T47D (cell line): ENCODE measurements at regions not wholly inside any gene's neighbourhood (a gene's known extent, or its start where the extent isn't known, plus 50 kb on each side); places are given as distances from the start of the nearest gene placed in this dataset.
"Not testable (repeated sequence)": the region's sequence is repeated elsewhere in the genome, so short reads cannot be mapped to it uniquely, and the experiment has no call there.

ENCODE experiments used
- DNase-seq, 2 experiments: peaks; one replicate each; pipeline versions ENCODE4 v3.0.0 to v3.0.0-alpha.2; 2011 to 2012; ENCODE audit warnings: low read depth in 1 of 2, low spot score in 1 of 2
- JUND ChIP-seq: IDR thresholded peaks from 2 replicates; pipeline ENCODE4 v1.6.1; 2012; ENCODE audit warnings: low read depth
- in situ Hi-C: cut with HindIII; loops from 2 replicates; pipeline ENCODE4 v1.10.0; 2016; ENCODE audit warnings: low sequenced_read_pairs, low pct_unique_long_range_greater_than_20kb

GRCh38 chr10:131363416-131363815 is 51.9 kb upstream of the TCERG1L start:
- DNase-seq, result no peak
- in situ Hi-C loops, result no loop called here
- TF ChIP-seq JUND, result no peak

GRCh38 chr10:131371571-131371970 is 60.0 kb upstream of the TCERG1L start:
- no peak for DNase-seq
- in situ Hi-C loops, result no loop called here
- TF ChIP-seq JUND, result no peak

- in situ Hi-C loops, result no loop called here
- no peak for TF ChIP-seq JUND
- DNase-seq, result no peak
These were observed 70.1 kb upstream of the TCERG1L start for GRCh38 chr10:131381576-131381975.

GRCh38 chr10:131385161-131385872 is 73.8 kb upstream of the TCERG1L start:
- DNase-seq, in situ Hi-C loops: not testable (repeated sequence)

- no peak for DNase-seq
- no peak for TF ChIP-seq JUND
- in situ Hi-C loops, result no loop called here
These were observed 75.6 kb upstream of the TCERG1L start for GRCh38 chr10:131387018-131387529.

GRCh38 chr10:131391936-131392335 is 80.4 kb upstream of the TCERG1L start:
- in situ Hi-C loops, result no loop called here
- no peak for DNase-seq
- no peak for TF ChIP-seq JUND

- no peak for DNase-seq
- TF ChIP-seq JUND, result no peak
- in situ Hi-C loops, result no loop called here
These were observed 84.9 kb upstream of the TCERG1L start for GRCh38 chr10:131396121-131397050.

- in situ Hi-C loops, result no loop called here
- no peak for TF ChIP-seq JUND
- DNase-seq, result no peak
These were observed 86.6 kb upstream of the TCERG1L start for GRCh38 chr10:131398166-131398565.

- TF ChIP-seq JUND, result no peak
- DNase-seq, result no peak
- in situ Hi-C loops, result no loop called here
These were observed 88.5 kb upstream of the TCERG1L start for GRCh38 chr10:131399981-131400380.

GRCh38 chr10:131400513-131400912 is 89.0 kb upstream of the TCERG1L start:
- in situ Hi-C loops, result no loop called here
- no peak for DNase-seq

GRCh38 chr10:131402771-131403650 is 91.5 kb upstream of the TCERG1L start:
- no peak for DNase-seq
- in situ Hi-C loops, result no loop called here
- TF ChIP-seq JUND, result no peak

More at GRCh38 chr10:131400513-131400912, 89.0 kb upstream of the TCERG1L start:
- TF ChIP-seq JUND, result no peak

- no peak for DNase-seq
- in situ Hi-C loops, result no loop called here
- TF ChIP-seq JUND, result no peak
These were observed 92.4 kb upstream of the TCERG1L start for GRCh38 chr10:131403936-131404335.
